GM23338 (cell line): ENCODE measurements at regions not wholly inside any gene's neighbourhood (a gene's known extent, or its start where the extent isn't known, plus 50 kb on each side); places are given as distances from the start of the nearest gene placed in this dataset.

Experiments
- ATAC-seq: fragments of 200-7000 bp; cut with Tn5 transposase; 3 replicates; pipeline ENCODE4 v1.9.1; 2020
- DNase-seq: peaks from one replicate; pipeline ENCODE4 v3.0.0-alpha.2; 2015; ENCODE audit warnings: low spot score
- H2AFZ ChIP-seq: fragments of 200-600 bp; sonication (generic); 2 replicates; pipeline ENCODE4 v1.8.0; 2016; ENCODE audit warnings: antibody characterized with exemption, mild to moderate bottlenecking, moderate library complexity
- H3F3A ChIP-seq: fragments of 200-600 bp; sonication (generic); replicated peaks from 2 replicates; pipeline ENCODE4 v1.8.0; 2017; ENCODE audit warnings: antibody characterized with exemption, mixed run types, low read depth
- H3K27ac ChIP-seq: fragments of 200-600 bp; sonication (generic); 2 replicates; pipeline ENCODE4 v1.6.1; 2016; ENCODE audit warnings: low read depth
- H3K27me3 ChIP-seq: fragments of 200-600 bp; sonication (generic); 2 replicates; pipeline ENCODE4 v1.8.0; 2016; ENCODE audit warnings: mild to moderate bottlenecking, mixed run types, moderate library complexity; ENCODE audit not compliant: insufficient read depth
- H3K36me3 ChIP-seq: fragments of 200-600 bp; sonication (generic); 2 replicates; pipeline ENCODE4 v1.8.0; 2016; ENCODE audit warnings: mild to moderate bottlenecking; ENCODE audit not compliant: insufficient read depth
- H3K4me1 ChIP-seq: fragments of 200-600 bp; sonication (generic); 2 replicates; pipeline ENCODE4 v1.8.0; 2016; ENCODE audit warnings: mild to moderate bottlenecking, moderate library complexity; ENCODE audit not compliant: insufficient read depth
- H3K4me2 ChIP-seq: fragments of 200-600 bp; sonication (generic); 2 replicates; pipeline ENCODE4 v1.7.1; 2017; ENCODE audit warnings: mixed run types
- H3K4me3 ChIP-seq: fragments of 200-600 bp; sonication (generic); 2 replicates; pipeline ENCODE4 v1.6.1; 2016; ENCODE audit warnings: mixed run types
- H3K79me2 ChIP-seq: fragments of 200-600 bp; sonication (generic); replicated peaks from 2 replicates; pipeline ENCODE4 v1.8.0; 2017; ENCODE audit warnings: mild to moderate bottlenecking; ENCODE audit not compliant: insufficient read depth
- H3K9me2 ChIP-seq: fragments of 200-600 bp; sonication (generic); 2 replicates; pipeline ENCODE4 v1.8.0; 2017; ENCODE audit not compliant: insufficient read depth
- H4K20me1 ChIP-seq: fragments of 200-600 bp; sonication (generic); replicated peaks from 2 replicates; pipeline ENCODE4 v1.8.0; 2017; ENCODE audit warnings: mild to moderate bottlenecking; ENCODE audit not compliant: insufficient read depth
- H3K27ac Mint-ChIP-seq: 2 replicates; pipeline ENCODE4 v1.8.0; 2020; ENCODE audit warnings: inconsistent platforms, mild to moderate bottlenecking, moderate library complexity, mixed read lengths
- H3K27me3 Mint-ChIP-seq: 3 replicates; pipeline ENCODE4 v1.8.0; 2022; ENCODE audit warnings: low read depth, mild to moderate bottlenecking, moderate library complexity, mixed read lengths, inconsistent platforms; ENCODE audit not compliant: insufficient read depth, poor library complexity
- H3K36me3 Mint-ChIP-seq: 3 replicates; pipeline ENCODE4 v1.8.0; 2021; ENCODE audit warnings: low read depth, mild to moderate bottlenecking, inconsistent platforms, moderate library complexity, mixed read lengths
- H3K4me1 Mint-ChIP-seq: 3 replicates; pipeline ENCODE4 v1.8.0; 2020; ENCODE audit warnings: mild to moderate bottlenecking, inconsistent platforms, mixed read lengths
- H3K4me3 Mint-ChIP-seq: 3 replicates; pipeline ENCODE4 v1.8.0; 2021; ENCODE audit warnings: moderate library complexity, mild to moderate bottlenecking, inconsistent platforms, mixed read lengths
- H3K9me3 Mint-ChIP-seq: 3 replicates; pipeline ENCODE4 v1.8.0; 2020; ENCODE audit warnings: moderate library complexity, mild to moderate bottlenecking, inconsistent platforms, mixed read lengths
- CREB1 ChIP-seq: fragments of 250-450 bp; sonication (Bioruptor Pico); IDR thresholded peaks from 2 replicates; pipeline ENCODE4 v1.5.0; 2020; ENCODE audit warnings: low read depth, mild to moderate bottlenecking, moderate library complexity
- EZH2 ChIP-seq: fragments of 200-600 bp; sonication (generic); IDR thresholded peaks from one replicate; pipeline ENCODE4 v1.8.0; 2017; ENCODE audit warnings: antibody characterized with exemption, mild to moderate bottlenecking, low read depth; ENCODE audit not compliant: unreplicated experiment
- JUNB ChIP-seq: IDR thresholded peaks from one replicate; pipeline ENCODE4 v1.6.1; 2016; ENCODE audit warnings: antibody characterized with exemption; ENCODE audit not compliant: unreplicated experiment
- STAT1 ChIP-seq: IDR thresholded peaks from one replicate; pipeline ENCODE4 v1.6.1; 2016; ENCODE audit warnings: antibody characterized with exemption; ENCODE audit not compliant: unreplicated experiment
- ZNF331 ChIP-seq: fragments of 250-450 bp; sonication (Bioruptor Pico); IDR thresholded peaks from 2 replicates; pipeline ENCODE4 v1.5.0; 2020; ENCODE audit warnings: low read depth, mild to moderate bottlenecking, moderate library complexity
- TF ChIP-seq, protein P1 (sequence below): fragments of 250-450 bp; sonication (Bioruptor Pico); IDR thresholded peaks from 2 replicates; pipeline ENCODE4 v1.5.0; 2020; ENCODE audit warnings: mild to moderate bottlenecking, moderate library complexity
- TF ChIP-seq, protein P2 (sequence below): IDR thresholded peaks from 2 replicates; pipeline ENCODE4 v1.6.1; 2016; ENCODE audit warnings: antibody characterized with exemption
- TF ChIP-seq, protein P3 (sequence below): IDR thresholded peaks from one replicate; pipeline ENCODE4 v1.6.1; 2018; ENCODE audit warnings: antibody characterized with exemption; ENCODE audit not compliant: unreplicated experiment
- TF ChIP-seq, protein P4 (sequence below), 2 experiments: fragments of 200-600 bp in 1 of 2; sonication (generic) in 1 of 2; conservative IDR thresholded peaks; 2 replicates each; pipeline versions ENCODE4 v1.5.1 to v1.6.1; 2016 to 2017; ENCODE audit warnings: antibody characterized with exemption in 2 of 2, low read depth in 2 of 2, mild to moderate bottlenecking in 2 of 2, moderate library complexity in 1 of 2

DNA sequence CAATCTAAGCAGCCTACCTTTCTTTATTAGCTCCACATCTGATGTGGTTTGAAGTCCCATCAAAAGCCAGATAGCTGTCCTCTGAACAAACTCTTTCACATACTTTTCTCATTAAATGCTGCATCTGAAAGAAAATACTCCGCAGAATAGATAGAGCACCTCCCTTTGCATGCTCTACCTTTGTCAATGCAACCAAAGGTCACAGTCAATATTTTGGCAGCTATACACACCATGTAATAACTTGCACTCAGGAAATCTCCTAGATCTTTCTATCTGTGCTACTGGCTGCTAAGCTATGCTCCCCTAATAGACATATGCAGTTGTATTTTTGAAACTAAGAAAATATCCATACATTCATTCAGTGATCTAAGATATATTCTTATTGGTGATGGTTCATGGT, 204.8 kb upstream of the ARRDC4 start (continued):
- TF ChIP-seq, protein P1, sequence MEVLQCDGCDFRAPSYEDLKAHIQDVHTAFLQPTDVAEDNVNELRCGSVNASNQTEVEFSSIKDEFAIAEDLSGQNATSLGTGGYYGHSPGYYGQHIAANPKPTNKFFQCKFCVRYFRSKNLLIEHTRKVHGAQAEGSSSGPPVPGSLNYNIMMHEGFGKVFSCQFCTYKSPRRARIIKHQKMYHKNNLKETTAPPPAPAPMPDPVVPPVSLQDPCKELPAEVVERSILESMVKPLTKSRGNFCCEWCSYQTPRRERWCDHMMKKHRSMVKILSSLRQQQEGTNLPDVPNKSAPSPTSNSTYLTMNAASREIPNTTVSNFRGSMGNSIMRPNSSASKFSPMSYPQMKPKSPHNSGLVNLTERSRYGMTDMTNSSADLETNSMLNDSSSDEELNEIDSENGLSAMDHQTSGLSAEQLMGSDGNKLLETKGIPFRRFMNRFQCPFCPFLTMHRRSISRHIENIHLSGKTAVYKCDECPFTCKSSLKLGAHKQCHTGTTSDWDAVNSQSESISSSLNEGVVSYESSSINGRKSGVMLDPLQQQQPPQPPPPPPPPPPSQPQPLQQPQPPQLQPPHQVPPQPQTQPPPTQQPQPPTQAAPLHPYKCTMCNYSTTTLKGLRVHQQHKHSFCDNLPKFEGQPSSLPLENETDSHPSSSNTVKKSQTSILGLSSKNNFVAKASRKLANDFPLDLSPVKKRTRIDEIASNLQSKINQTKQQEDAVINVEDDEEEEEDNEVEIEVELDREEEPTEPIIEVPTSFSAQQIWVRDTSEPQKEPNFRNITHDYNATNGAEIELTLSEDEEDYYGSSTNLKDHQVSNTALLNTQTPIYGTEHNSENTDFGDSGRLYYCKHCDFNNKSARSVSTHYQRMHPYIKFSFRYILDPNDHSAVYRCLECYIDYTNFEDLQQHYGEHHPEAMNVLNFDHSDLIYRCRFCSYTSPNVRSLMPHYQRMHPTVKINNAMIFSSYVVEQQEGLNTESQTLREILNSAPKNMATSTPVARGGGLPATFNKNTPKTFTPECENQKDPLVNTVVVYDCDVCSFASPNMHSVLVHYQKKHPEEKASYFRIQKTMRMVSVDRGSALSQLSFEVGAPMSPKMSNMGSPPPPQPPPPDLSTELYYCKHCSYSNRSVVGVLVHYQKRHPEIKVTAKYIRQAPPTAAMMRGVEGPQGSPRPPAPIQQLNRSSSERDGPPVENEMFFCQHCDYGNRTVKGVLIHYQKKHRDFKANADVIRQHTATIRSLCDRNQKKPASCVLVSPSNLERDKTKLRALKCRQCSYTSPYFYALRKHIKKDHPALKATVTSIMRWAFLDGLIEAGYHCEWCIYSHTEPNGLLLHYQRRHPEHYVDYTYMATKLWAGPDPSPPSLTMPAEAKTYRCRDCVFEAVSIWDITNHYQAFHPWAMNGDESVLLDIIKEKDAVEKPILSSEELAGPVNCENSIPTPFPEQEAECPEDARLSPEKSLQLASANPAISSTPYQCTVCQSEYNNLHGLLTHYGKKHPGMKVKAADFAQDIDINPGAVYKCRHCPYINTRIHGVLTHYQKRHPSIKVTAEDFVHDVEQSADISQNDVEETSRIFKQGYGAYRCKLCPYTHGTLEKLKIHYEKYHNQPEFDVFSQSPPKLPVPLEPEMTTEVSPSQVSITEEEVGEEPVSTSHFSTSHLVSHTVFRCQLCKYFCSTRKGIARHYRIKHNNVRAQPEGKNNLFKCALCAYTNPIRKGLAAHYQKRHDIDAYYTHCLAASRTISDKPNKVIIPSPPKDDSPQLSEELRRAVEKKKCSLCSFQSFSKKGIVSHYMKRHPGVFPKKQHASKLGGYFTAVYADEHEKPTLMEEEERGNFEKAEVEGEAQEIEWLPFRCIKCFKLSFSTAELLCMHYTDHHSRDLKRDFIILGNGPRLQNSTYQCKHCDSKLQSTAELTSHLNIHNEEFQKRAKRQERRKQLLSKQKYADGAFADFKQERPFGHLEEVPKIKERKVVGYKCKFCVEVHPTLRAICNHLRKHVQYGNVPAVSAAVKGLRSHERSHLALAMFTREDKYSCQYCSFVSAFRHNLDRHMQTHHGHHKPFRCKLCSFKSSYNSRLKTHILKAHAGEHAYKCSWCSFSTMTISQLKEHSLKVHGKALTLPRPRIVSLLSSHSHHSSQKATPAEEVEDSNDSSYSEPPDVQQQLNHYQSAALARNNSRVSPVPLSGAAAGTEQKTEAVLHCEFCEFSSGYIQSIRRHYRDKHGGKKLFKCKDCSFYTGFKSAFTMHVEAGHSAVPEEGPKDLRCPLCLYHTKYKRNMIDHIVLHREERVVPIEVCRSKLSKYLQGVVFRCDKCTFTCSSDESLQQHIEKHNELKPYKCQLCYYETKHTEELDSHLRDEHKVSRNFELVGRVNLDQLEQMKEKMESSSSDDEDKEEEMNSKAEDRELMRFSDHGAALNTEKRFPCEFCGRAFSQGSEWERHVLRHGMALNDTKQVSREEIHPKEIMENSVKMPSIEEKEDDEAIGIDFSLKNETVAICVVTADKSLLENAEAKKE, result no peak
- TF ChIP-seq ZNF331 (CRISPR knock-in tag), result no peak
- no peak for TF ChIP-seq JUNB
- TF ChIP-seq STAT1, result no peak
- TF ChIP-seq CREB1 (CRISPR knock-in tag), result no peak
- TF ChIP-seq EZH2, result no peak
- TF ChIP-seq, protein P2, sequence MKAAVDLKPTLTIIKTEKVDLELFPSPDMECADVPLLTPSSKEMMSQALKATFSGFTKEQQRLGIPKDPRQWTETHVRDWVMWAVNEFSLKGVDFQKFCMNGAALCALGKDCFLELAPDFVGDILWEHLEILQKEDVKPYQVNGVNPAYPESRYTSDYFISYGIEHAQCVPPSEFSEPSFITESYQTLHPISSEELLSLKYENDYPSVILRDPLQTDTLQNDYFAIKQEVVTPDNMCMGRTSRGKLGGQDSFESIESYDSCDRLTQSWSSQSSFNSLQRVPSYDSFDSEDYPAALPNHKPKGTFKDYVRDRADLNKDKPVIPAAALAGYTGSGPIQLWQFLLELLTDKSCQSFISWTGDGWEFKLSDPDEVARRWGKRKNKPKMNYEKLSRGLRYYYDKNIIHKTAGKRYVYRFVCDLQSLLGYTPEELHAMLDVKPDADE, result no peak

DNA sequence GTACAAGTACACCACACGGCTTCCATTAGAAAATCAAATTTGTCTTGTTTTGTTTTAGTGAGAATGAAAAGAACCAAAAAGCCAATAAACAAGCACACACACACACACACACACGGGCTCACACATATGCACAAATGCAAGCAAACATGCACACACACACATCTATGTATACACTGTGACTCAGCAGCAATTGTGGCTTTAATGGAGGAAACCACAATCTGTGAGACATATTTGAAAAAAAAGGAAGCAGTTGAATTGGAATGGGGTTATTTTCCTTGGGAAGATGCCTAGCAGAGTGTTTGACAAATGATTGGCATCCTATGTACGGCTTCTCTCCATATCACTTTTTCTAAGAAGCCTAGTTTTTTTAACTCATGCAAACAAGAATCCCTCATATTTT, 201.1 kb upstream of the ARRDC4 start:
- Histone ChIP-seq H3K4me3 (no peak overlapping the region), H3K4me1 (peaks cover 8% of the 10 kb centered on the region), H3K27ac (no peak overlapping the region), H3K9me2 (no peaks in the 10 kb centered on the region), H3K27me3 (no peaks in the 10 kb centered on the region), H2AFZ (no peak overlapping the region), H3K36me3 (no peaks in the 10 kb centered on the region), H3K79me2 (no peaks in the 10 kb centered on the region), H3K4me2 (no peak overlapping the region), H4K20me1 (no peaks in the 10 kb centered on the region), H3F3A (no peaks in the 10 kb centered on the region)
- ATAC-seq, result no peak
- H3K4me3 Mint-ChIP-seq, result no peak overlapping the region
- TF ChIP-seq CREB1 (CRISPR knock-in tag), result no peak
- TF ChIP-seq, protein P3, sequence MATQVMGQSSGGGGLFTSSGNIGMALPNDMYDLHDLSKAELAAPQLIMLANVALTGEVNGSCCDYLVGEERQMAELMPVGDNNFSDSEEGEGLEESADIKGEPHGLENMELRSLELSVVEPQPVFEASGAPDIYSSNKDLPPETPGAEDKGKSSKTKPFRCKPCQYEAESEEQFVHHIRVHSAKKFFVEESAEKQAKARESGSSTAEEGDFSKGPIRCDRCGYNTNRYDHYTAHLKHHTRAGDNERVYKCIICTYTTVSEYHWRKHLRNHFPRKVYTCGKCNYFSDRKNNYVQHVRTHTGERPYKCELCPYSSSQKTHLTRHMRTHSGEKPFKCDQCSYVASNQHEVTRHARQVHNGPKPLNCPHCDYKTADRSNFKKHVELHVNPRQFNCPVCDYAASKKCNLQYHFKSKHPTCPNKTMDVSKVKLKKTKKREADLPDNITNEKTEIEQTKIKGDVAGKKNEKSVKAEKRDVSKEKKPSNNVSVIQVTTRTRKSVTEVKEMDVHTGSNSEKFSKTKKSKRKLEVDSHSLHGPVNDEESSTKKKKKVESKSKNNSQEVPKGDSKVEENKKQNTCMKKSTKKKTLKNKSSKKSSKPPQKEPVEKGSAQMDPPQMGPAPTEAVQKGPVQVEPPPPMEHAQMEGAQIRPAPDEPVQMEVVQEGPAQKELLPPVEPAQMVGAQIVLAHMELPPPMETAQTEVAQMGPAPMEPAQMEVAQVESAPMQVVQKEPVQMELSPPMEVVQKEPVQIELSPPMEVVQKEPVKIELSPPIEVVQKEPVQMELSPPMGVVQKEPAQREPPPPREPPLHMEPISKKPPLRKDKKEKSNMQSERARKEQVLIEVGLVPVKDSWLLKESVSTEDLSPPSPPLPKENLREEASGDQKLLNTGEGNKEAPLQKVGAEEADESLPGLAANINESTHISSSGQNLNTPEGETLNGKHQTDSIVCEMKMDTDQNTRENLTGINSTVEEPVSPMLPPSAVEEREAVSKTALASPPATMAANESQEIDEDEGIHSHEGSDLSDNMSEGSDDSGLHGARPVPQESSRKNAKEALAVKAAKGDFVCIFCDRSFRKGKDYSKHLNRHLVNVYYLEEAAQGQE, result no peak
- no peak for TF ChIP-seq ZNF331 (CRISPR knock-in tag)
- TF ChIP-seq, protein P4, sequence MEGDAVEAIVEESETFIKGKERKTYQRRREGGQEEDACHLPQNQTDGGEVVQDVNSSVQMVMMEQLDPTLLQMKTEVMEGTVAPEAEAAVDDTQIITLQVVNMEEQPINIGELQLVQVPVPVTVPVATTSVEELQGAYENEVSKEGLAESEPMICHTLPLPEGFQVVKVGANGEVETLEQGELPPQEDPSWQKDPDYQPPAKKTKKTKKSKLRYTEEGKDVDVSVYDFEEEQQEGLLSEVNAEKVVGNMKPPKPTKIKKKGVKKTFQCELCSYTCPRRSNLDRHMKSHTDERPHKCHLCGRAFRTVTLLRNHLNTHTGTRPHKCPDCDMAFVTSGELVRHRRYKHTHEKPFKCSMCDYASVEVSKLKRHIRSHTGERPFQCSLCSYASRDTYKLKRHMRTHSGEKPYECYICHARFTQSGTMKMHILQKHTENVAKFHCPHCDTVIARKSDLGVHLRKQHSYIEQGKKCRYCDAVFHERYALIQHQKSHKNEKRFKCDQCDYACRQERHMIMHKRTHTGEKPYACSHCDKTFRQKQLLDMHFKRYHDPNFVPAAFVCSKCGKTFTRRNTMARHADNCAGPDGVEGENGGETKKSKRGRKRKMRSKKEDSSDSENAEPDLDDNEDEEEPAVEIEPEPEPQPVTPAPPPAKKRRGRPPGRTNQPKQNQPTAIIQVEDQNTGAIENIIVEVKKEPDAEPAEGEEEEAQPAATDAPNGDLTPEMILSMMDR (conservative IDR thresholded peaks at IDR 0.05; ENCODE audit: low read depth in 2 of 2), result no peak
- no peak for DNase-seq
- no peaks in the 10 kb centered on the region for H3K36me3 Mint-ChIP-seq
- no peaks in the 10 kb centered on the region for H3K9me3 Mint-ChIP-seq
- no peak overlapping the region for H3K27ac Mint-ChIP-seq
- peaks cover 3% of the 10 kb centered on the region for H3K27me3 Mint-ChIP-seq
- H3K4me1 Mint-ChIP-seq, result no peaks in the 10 kb centered on the region; the same call in 2 of the 3 replicates
